IMR-90 (cell line): ENCODE measurements at regions not wholly inside any gene's neighbourhood (a gene's known extent, or its start where the extent isn't known, plus 50 kb on each side); places are given as distances from the start of the nearest gene placed in this dataset.
"Not testable (repeated sequence)": the region's sequence is repeated elsewhere in the genome, so short reads cannot be mapped to it uniquely, and the experiment has no call there.

Source experiments
- ATAC-seq: fragments of 200-7000 bp; cut with Tn5 transposase; 2 replicates; pipeline ENCODE4 v1.9.1; 2020; ENCODE audit warnings: low read depth, mild to moderate bottlenecking, moderate library complexity
- BruUV-seq: library from RNA; stranded (reverse); fragments of 400-500 nt; replicated peaks from 2 replicates; lab custom pipeline; 2021; lab: Mats Ljungman, UMichigan
- CTCF ChIA-PET: fragments of 300-600 bp; formaldehyde crosslinking; extraction: SDS; loops from one replicate; lab custom pipeline; 2021; ENCODE audit warnings: antibody characterized with exemption; lab: Yijun Ruan, JAX
- POLR2A ChIA-PET: fragments of 300-600 bp; sonication (Branson Sonifier 250); formaldehyde crosslinking; loops from one replicate; lab custom pipeline; 2022; ENCODE audit warnings: antibody characterized with exemption; ENCODE audit not compliant: unreplicated experiment; lab: Charles Lee
- DNase-seq: peaks from one replicate; pipeline ENCODE4 v3.0.0; 2013
- H2AFZ ChIP-seq: replicated peaks from 2 replicates; pipeline ENCODE3; 2013; ENCODE audit warnings: low read length, mild to moderate bottlenecking; ENCODE audit not compliant: poor library complexity
- H2AK5ac ChIP-seq: 2 replicates; pipeline ENCODE4 v1.6.1; 2013; ENCODE audit warnings: low read depth, low read length, inconsistent platforms
- H2AK9ac ChIP-seq: replicated peaks from 2 replicates; pipeline ENCODE3; 2013; ENCODE audit warnings: mild to moderate bottlenecking, low read depth, low read length, moderate library complexity; ENCODE audit not compliant: poor library complexity
- H2BK120ac ChIP-seq: 2 replicates; pipeline ENCODE4 v1.6.1; 2013; ENCODE audit warnings: low read depth, low read length, inconsistent platforms
- H2BK15ac ChIP-seq: 3 replicates; pipeline ENCODE4 v1.6.1; 2013; ENCODE audit warnings: low read depth, low read length, inconsistent platforms
- H2BK20ac ChIP-seq: 2 replicates; pipeline ENCODE4 v1.6.1; 2013; ENCODE audit warnings: low read depth, mild to moderate bottlenecking, inconsistent platforms, low read length, moderate library complexity
- H2BK5ac ChIP-seq: 2 replicates; pipeline ENCODE4 v1.6.1; 2013; ENCODE audit warnings: mild to moderate bottlenecking, low read depth, low read length, inconsistent platforms; ENCODE audit not compliant: poor library complexity, severe bottlenecking
- H3K14ac ChIP-seq: replicated peaks from 2 replicates; pipeline ENCODE4 v1.6.1; 2013; ENCODE audit warnings: low read depth, low read length, inconsistent platforms
- H3K18ac ChIP-seq: 2 replicates; pipeline ENCODE4 v1.6.1; 2013; ENCODE audit warnings: low read depth, low read length, control low read depth
- H3K23ac ChIP-seq: 2 replicates; pipeline ENCODE4 v1.6.1; 2013; ENCODE audit warnings: low read depth, low read length, inconsistent platforms
- H3K27ac ChIP-seq: 2 replicates; pipeline ENCODE4 v1.5.1; 2013; ENCODE audit warnings: mild to moderate bottlenecking, control low read depth, low read length; ENCODE audit not compliant: insufficient read depth
- H3K27me3 ChIP-seq: 2 replicates; pipeline ENCODE4 v1.6.1; 2013; ENCODE audit warnings: low read length; ENCODE audit not compliant: control insufficient read depth, insufficient read depth
- H3K36me3 ChIP-seq: 2 replicates; pipeline ENCODE4 v1.6.1; 2013; ENCODE audit warnings: low read length, mixed read lengths; ENCODE audit not compliant: control insufficient read depth, insufficient read depth
- H3K4ac ChIP-seq: 2 replicates; pipeline ENCODE4 v1.6.1; 2013; ENCODE audit warnings: low read depth, low read length, inconsistent platforms
- H3K4me1 ChIP-seq: 2 replicates; pipeline ENCODE4 v1.6.1; 2013; ENCODE audit warnings: low read length, mixed read lengths; ENCODE audit not compliant: control insufficient read depth, insufficient read depth
- H3K4me2 ChIP-seq: 2 replicates; pipeline ENCODE4 v1.6.1; 2013; ENCODE audit warnings: low read depth, mild to moderate bottlenecking, control low read depth, low read length, moderate library complexity
- H3K4me3 ChIP-seq: 2 replicates; pipeline ENCODE4 v1.5.1; 2013; ENCODE audit warnings: low read depth, mild to moderate bottlenecking, control low read depth, low read length, moderate library complexity; ENCODE audit not compliant: insufficient read depth
- H3K56ac ChIP-seq: 2 replicates; pipeline ENCODE4 v1.6.1; 2013; ENCODE audit warnings: low read length, inconsistent platforms; ENCODE audit not compliant: insufficient read depth; ENCODE audit errors: extremely low read depth
- H3K79me1 ChIP-seq, 2 experiments: 2 replicates each; pipeline ENCODE4 v1.6.1; 2013; ENCODE audit warnings: low read length in 2 of 2, inconsistent platforms in 1 of 2, low read depth in 1 of 2
- H3K9ac ChIP-seq: 2 replicates; pipeline ENCODE4 v1.6.1; 2013; ENCODE audit warnings: low read depth, low read length, control low read depth
- H3K9me1 ChIP-seq: 2 replicates; pipeline ENCODE4 v1.6.1; 2013; ENCODE audit warnings: low read length, inconsistent platforms; ENCODE audit not compliant: insufficient read depth
- H3K9me3 ChIP-seq: 2 replicates; pipeline ENCODE4 v1.6.1; 2013; ENCODE audit warnings: low read length; ENCODE audit not compliant: control insufficient read depth, insufficient read depth
- H4K20me1 ChIP-seq: 2 replicates; pipeline ENCODE4 v1.6.1; 2013; ENCODE audit warnings: low read length, inconsistent platforms; ENCODE audit not compliant: insufficient read depth
- H4K5ac ChIP-seq: 2 replicates; pipeline ENCODE4 v1.6.1; 2013; ENCODE audit warnings: mild to moderate bottlenecking, low read depth, low read length, control low read depth
- H4K8ac ChIP-seq, 2 experiments: 2 replicates each; pipeline ENCODE4 v1.6.1; 2013; ENCODE audit warnings: low read depth in 2 of 2, low read length in 2 of 2, control low read depth in 1 of 2, inconsistent platforms in 1 of 2
- H4K91ac ChIP-seq: 2 replicates; pipeline ENCODE4 v1.6.1; 2013; ENCODE audit warnings: low read depth, low read length, inconsistent platforms; ENCODE audit not compliant: insufficient read depth
- ELK1 ChIP-seq: fragments of 150-350 bp; IDR thresholded peaks from 2 replicates; pipeline ENCODE4 v1.6.1; 2016; ENCODE audit warnings: low read depth, mild to moderate bottlenecking, low read length, moderate library complexity, borderline replicate concordance
- MAFK ChIP-seq: IDR thresholded peaks from 2 replicates; pipeline ENCODE4 v1.6.1; 2012; ENCODE audit warnings: low read depth, low read length, improper control_type of control experiment
- MXI1 ChIP-seq: IDR thresholded peaks from 2 replicates; pipeline ENCODE4 v1.6.1; 2012; ENCODE audit warnings: low read depth, mild to moderate bottlenecking, low read length, moderate library complexity, borderline replicate concordance
- RAD21 ChIP-seq: IDR thresholded peaks from 2 replicates; pipeline ENCODE4 v1.6.1; 2012; ENCODE audit warnings: low read length, improper control_type of control experiment
- RFX5 ChIP-seq: IDR thresholded peaks from 2 replicates; pipeline ENCODE4 v1.8.0; 2012; ENCODE audit warnings: low read depth, mild to moderate bottlenecking, low read length, moderate library complexity
- WGBS, 2 experiments: methylation state at CpG; one replicate each; pipeline versions ENCODE4 v1.1.5 to v1.1.7; 2013; ENCODE audit warnings: missing lambda C conversion rate in 2 of 2; ENCODE audit not compliant: insufficient read length in 1 of 2; ENCODE audit errors: extremely low coverage in 2 of 2; 5-methylcytosine and 5-hydroxymethylcytosine counted together
- dilution Hi-C: fragments of 300-500 bp; cut with HindIII; formaldehyde crosslinking; loops from one replicate; pipeline ENCODE4 v1.14.3; 2018; ENCODE audit warnings: low sequenced_read_pairs; ENCODE audit not compliant: unreplicated experiment
- in situ Hi-C: fragments of 300-500 bp; cut with MboI; formaldehyde crosslinking; loops from 3 replicates; pipeline ENCODE4 v1.14.3; 2019; ENCODE audit warnings: low sequenced_read_pairs, inconsistent platforms, mixed read lengths
- intact Hi-C: fragments of 100-400 bp; cut with micrococcal nuclease; formaldehyde crosslinking; loops from 2 replicates; pipeline ENCODE4 v1.10.0; 2022

GRCh38 chr12:62009445-62009844 lies 250.8 kb upstream of the USP15 start:
- DNase-seq (no peak), ATAC-seq (no peak)
- no peak overlapping the region for H3K56ac ChIP-seq
- no CpG with 5 or more reads among the region's 5 CpGs for WGBS, 2 experiments
- H3K4me2 ChIP-seq: no peak overlapping the region
- no peak overlapping the region for H2AK9ac ChIP-seq
- no peak overlapping the region for H3K18ac ChIP-seq
- no peak overlapping the region for H3K27ac ChIP-seq
- no peaks in the 10 kb centered on the region for H3K79me1 ChIP-seq
- no peak overlapping the region for H2BK20ac ChIP-seq
- no peaks in the 10 kb centered on the region for H4K20me1 ChIP-seq
- no peak overlapping the region for H4K8ac ChIP-seq
- H3K4me1 ChIP-seq: no peaks in the 10 kb centered on the region
- no peak for TF ChIP-seq MAFK
- TF ChIP-seq RFX5: no peak
- TF ChIP-seq MXI1: no peak
- TF ChIP-seq ELK1: no peak
- no peak for TF ChIP-seq RAD21
- H2AK5ac ChIP-seq: no peak overlapping the region
- H3K14ac ChIP-seq: no peak overlapping the region
- H3K9ac ChIP-seq: no peak overlapping the region
- H3K4ac ChIP-seq: no peak overlapping the region
- no peak overlapping the region for H2AFZ ChIP-seq
- intact Hi-C loops (loop anchor here (5.0 to 10.0 kb wide), 2 partner anchors 183 to 1745 kb away; a partner anchor contains a TSS), dilution Hi-C loops (no loop called here), in situ Hi-C loops (no loop called here)
- H4K91ac ChIP-seq: no peak overlapping the region
- ChIA-PET POLR2A (no interaction called here), CTCF (no interaction called here)
- H4K5ac ChIP-seq: no peak overlapping the region
- no peaks in the 10 kb centered on the region for H3K27me3 ChIP-seq
- no peaks in the 10 kb centered on the region for H3K9me1 ChIP-seq
- H2BK5ac ChIP-seq: no peak overlapping the region
- H2BK120ac ChIP-seq: no peak overlapping the region
- H2BK15ac ChIP-seq: no peak overlapping the region
- H3K4me3 ChIP-seq: no peak overlapping the region
- BruUV-seq: no TSS peak
- H3K36me3 ChIP-seq: no peaks in the 10 kb centered on the region
- H3K23ac ChIP-seq: no peak overlapping the region
- no peaks in the 10 kb centered on the region for H3K9me3 ChIP-seq

GRCh38 chr12:62010331-62010906 lies 249.8 kb upstream of the USP15 start:
- H4K5ac ChIP-seq, H3K9me1 ChIP-seq, H3K23ac ChIP-seq, H3K56ac ChIP-seq, POLR2A ChIA-PET, H3K4me1 ChIP-seq, H3K14ac ChIP-seq, H4K20me1 ChIP-seq, H2BK5ac ChIP-seq, CTCF ChIA-PET, DNase-seq, H3K9me3 ChIP-seq, H3K4me3 ChIP-seq, H2AK5ac ChIP-seq, ATAC-seq, H2BK20ac ChIP-seq, H4K91ac ChIP-seq, H2AFZ ChIP-seq, H2BK15ac ChIP-seq, dilution Hi-C loops, H3K27me3 ChIP-seq, H2BK120ac ChIP-seq, H3K36me3 ChIP-seq, H4K8ac ChIP-seq, H3K4me2 ChIP-seq, H3K9ac ChIP-seq, H3K18ac ChIP-seq, BruUV-seq, H3K4ac ChIP-seq, H2AK9ac ChIP-seq, H3K79me1 ChIP-seq, intact Hi-C loops, in situ Hi-C loops, H3K27ac ChIP-seq: not testable (repeated sequence)
- 40% methylated on average over 1 of the region's 32 CpGs; no CpG with 5 or more reads in 1 of the 2 experiments for WGBS, 2 experiments
